ENCODE measurements at regions not wholly inside any gene's neighbourhood (a gene's known extent, or its start where the extent isn't known, plus 50 kb on each side); places are given as distances from the start of the nearest gene placed in this dataset.

- DNase-seq = peak; percentile 60
- peaks cover 9% of the 10 kb centered on the region for H3K4me1 Mint-ChIP-seq (ENCODE audit: low read depth, unreplicated experiment)
- no peaks in the 10 kb centered on the region for H3K36me3 Mint-ChIP-seq (ENCODE audit: unreplicated experiment)
- no peaks in the 10 kb centered on the region for H3K9me3 Mint-ChIP-seq (ENCODE audit: unreplicated experiment)
- no peak for TF ChIP-seq CTCF (IDR thresholded peaks at IDR 0.05; ENCODE audit: partially characterized antibody, unreplicated experiment)
- H3K27ac Mint-ChIP-seq (ENCODE audit: unreplicated experiment) = peak overlapping the region; percentile 74
- H3K4me3 Mint-ChIP-seq (ENCODE audit: unreplicated experiment) = no peak overlapping the region
- H3K27me3 Mint-ChIP-seq (ENCODE audit: unreplicated experiment) = peaks cover 2% of the 10 kb centered on the region
These were observed 450.2 kb upstream of the MDGA2 start for GRCh38 chr14:48125654-48126053.

- no peaks in the 10 kb centered on the region for H3K9me3 Mint-ChIP-seq (ENCODE audit: unreplicated experiment)
- no peak overlapping the region for H3K27ac Mint-ChIP-seq (ENCODE audit: unreplicated experiment)
- H3K4me1 Mint-ChIP-seq (ENCODE audit: low read depth, unreplicated experiment) = no peaks in the 10 kb centered on the region
- H3K4me3 Mint-ChIP-seq (ENCODE audit: unreplicated experiment) = no peak overlapping the region
- no peak for TF ChIP-seq CTCF (IDR thresholded peaks at IDR 0.05; ENCODE audit: partially characterized antibody, unreplicated experiment)
- no peaks in the 10 kb centered on the region for H3K36me3 Mint-ChIP-seq (ENCODE audit: unreplicated experiment)
- H3K27me3 Mint-ChIP-seq (ENCODE audit: unreplicated experiment) = no peaks in the 10 kb centered on the region
- no peak for DNase-seq
These were observed 438.3 kb upstream of the MDGA2 start for GRCh38 chr14:48113713-48114112.

- Mint-ChIP-seq H3K27me3 (ENCODE audit: unreplicated experiment) (no peaks in the 10 kb centered on the region), H3K36me3 (ENCODE audit: unreplicated experiment) (no peaks in the 10 kb centered on the region), H3K9me3 (ENCODE audit: unreplicated experiment) (no peaks in the 10 kb centered on the region), H3K27ac (ENCODE audit: unreplicated experiment) (no peak overlapping the region), H3K4me3 (ENCODE audit: unreplicated experiment) (no peak overlapping the region), H3K4me1 (ENCODE audit: low read depth, unreplicated experiment) (no peaks in the 10 kb centered on the region)
- DNase-seq = no peak
- no peak for TF ChIP-seq CTCF (IDR thresholded peaks at IDR 0.05; ENCODE audit: partially characterized antibody, unreplicated experiment)
These were observed 435.7 kb upstream of the MDGA2 start for GRCh38 chr14:48111151-48111550.

GRCh38 chr14:48107646-48108045 is 432.2 kb upstream of the MDGA2 start:
- Mint-ChIP-seq H3K27me3 (ENCODE audit: unreplicated experiment) (no peaks in the 10 kb centered on the region), H3K4me3 (ENCODE audit: unreplicated experiment) (no peak overlapping the region), H3K4me1 (ENCODE audit: low read depth, unreplicated experiment) (no peaks in the 10 kb centered on the region), H3K9me3 (ENCODE audit: unreplicated experiment) (no peaks in the 10 kb centered on the region), H3K27ac (ENCODE audit: unreplicated experiment) (no peak overlapping the region), H3K36me3 (ENCODE audit: unreplicated experiment) (no peaks in the 10 kb centered on the region)
- DNase-seq = no peak
- no peak for TF ChIP-seq CTCF (IDR thresholded peaks at IDR 0.05; ENCODE audit: partially characterized antibody, unreplicated experiment)

- H3K4me3 Mint-ChIP-seq (ENCODE audit: unreplicated experiment) = no peak overlapping the region
- no peak overlapping the region for H3K27ac Mint-ChIP-seq (ENCODE audit: unreplicated experiment)
- peaks cover 5% of the 10 kb centered on the region for H3K36me3 Mint-ChIP-seq (ENCODE audit: unreplicated experiment)
- DNase-seq = no peak
- no peak for TF ChIP-seq CTCF (IDR thresholded peaks at IDR 0.05; ENCODE audit: partially characterized antibody, unreplicated experiment)
- H3K9me3 Mint-ChIP-seq (ENCODE audit: unreplicated experiment) = no peaks in the 10 kb centered on the region
- H3K27me3 Mint-ChIP-seq (ENCODE audit: unreplicated experiment) = no peaks in the 10 kb centered on the region
- H3K4me1 Mint-ChIP-seq (ENCODE audit: low read depth, unreplicated experiment) = no peaks in the 10 kb centered on the region
These were observed 421.5 kb upstream of the MDGA2 start for GRCh38 chr14:48096897-48097296.

Data from glutamatergic neuron (in vitro differentiated cells).